B cell (primary cell): ENCODE measurements at regions not wholly inside any gene's neighbourhood (a gene's known extent, or its start where the extent isn't known, plus 50 kb on each side); places are given as distances from the start of the nearest gene placed in this dataset.

Source experiments
- CTCF ChIP-seq: fragments of 200-600 bp; IDR thresholded peaks from one replicate; pipeline ENCODE4 v1.8.0; 2022; ENCODE audit warnings: antibody characterized with exemption, mild to moderate bottlenecking
- EZH2 ChIP-seq: IDR thresholded peaks from 2 replicates; pipeline ENCODE4 v1.6.1; 2012; ENCODE audit warnings: borderline replicate concordance, low read depth, mild to moderate bottlenecking, moderate library complexity, low read length; ENCODE audit not compliant: insufficient read depth, poor library complexity, severe bottlenecking

DNA sequence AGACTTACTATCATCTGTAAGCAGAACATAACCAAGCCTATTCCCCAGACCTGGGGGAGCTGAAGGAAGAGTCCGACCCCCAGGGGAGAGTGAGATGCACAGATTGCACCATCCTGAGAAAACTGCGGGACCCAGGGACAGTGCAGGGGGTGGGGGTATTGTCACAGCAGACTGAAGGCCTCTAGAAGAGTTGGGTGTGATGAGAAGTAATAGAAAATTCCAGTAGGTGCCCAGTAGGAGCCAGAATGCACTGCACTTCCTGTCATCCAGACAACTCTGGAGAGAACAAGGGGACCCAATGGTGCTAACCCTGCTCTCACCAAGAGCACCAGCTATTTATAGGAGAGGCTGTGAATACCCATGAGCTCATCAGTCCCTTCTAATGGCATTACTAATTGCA lies 190.1 kb downstream of the BCL11B start:
- TF ChIP-seq CTCF (no peak), EZH2 (no peak)
